PC-3 (cell line): ENCODE measurements at regions not wholly inside any gene's neighbourhood (a gene's known extent, or its start where the extent isn't known, plus 50 kb on each side); places are given as distances from the start of the nearest gene placed in this dataset.

ENCODE experiments used
- ATAC-seq: fragments of 200-7000 bp; cut with Tn5 transposase; 2 replicates; pipeline ENCODE4 v1.9.1; 2020; ENCODE audit warnings: mild to moderate bottlenecking, moderate library complexity
- BruUV-seq: library from RNA; stranded (reverse); fragments of 400-500 nt; replicated peaks from 2 replicates; lab custom pipeline; 2021; lab: Mats Ljungman, UMichigan
- CTCF ChIA-PET: fragments of 300-600 bp; sonication (Branson Sonifier 250); formaldehyde crosslinking; loops from one replicate; lab custom pipeline; 2022; ENCODE audit warnings: antibody characterized with exemption; lab: Charles Lee
- POLR2A ChIA-PET: fragments of 300-600 bp; sonication (Branson Sonifier 250); formaldehyde crosslinking; loops from one replicate; lab custom pipeline; 2022; ENCODE audit warnings: antibody characterized with exemption; ENCODE audit not compliant: unreplicated experiment; lab: Charles Lee
- DNase-seq: peaks from one replicate; pipeline ENCODE4 v3.0.0-alpha.2; 2015
- H2AFZ ChIP-seq: fragments of 300-600 bp; sonication (generic); 2 replicates; pipeline ENCODE4 v1.6.0; 2016; ENCODE audit warnings: antibody characterized with exemption, low read length
- H3F3A ChIP-seq: fragments of 300-600 bp; sonication (generic); one replicate; pipeline ENCODE4 v1.6.0; 2017; ENCODE audit warnings: antibody characterized with exemption, low read length, control low read depth, mild to moderate bottlenecking; ENCODE audit not compliant: unreplicated experiment
- H3K27ac ChIP-seq: fragments of 300-600 bp; sonication (generic); 2 replicates; pipeline ENCODE4 v1.5.1; 2016; ENCODE audit warnings: mild to moderate bottlenecking, low read length
- H3K27me3 ChIP-seq: fragments of 300-600 bp; sonication (generic); 2 replicates; pipeline ENCODE4 v1.6.1; 2016; ENCODE audit warnings: low read length, mixed read lengths
- H3K36me3 ChIP-seq: fragments of 300-600 bp; sonication (generic); 2 replicates; pipeline ENCODE4 v1.6.1; 2016; ENCODE audit warnings: low read depth, mixed run types, low read length, mixed read lengths
- H3K4me1 ChIP-seq: fragments of 300-600 bp; sonication (generic); 2 replicates; pipeline ENCODE4 v1.5.1; 2016; ENCODE audit warnings: low read length; ENCODE audit not compliant: insufficient read depth
- H3K4me2 ChIP-seq: fragments of 300-600 bp; sonication (generic); 2 replicates; pipeline ENCODE4 v1.6.0; 2016; ENCODE audit warnings: low read length
- H3K4me3 ChIP-seq: fragments of 300-600 bp; sonication (generic); 2 replicates; pipeline ENCODE4 v1.5.1; 2016; ENCODE audit warnings: mild to moderate bottlenecking, low read length, mixed read lengths
- H3K79me2 ChIP-seq: fragments of 300-600 bp; sonication (generic); 2 replicates; pipeline ENCODE4 v1.6.1; 2017; ENCODE audit warnings: low read length, mixed read lengths
- H3K9ac ChIP-seq: fragments of 300-600 bp; sonication (generic); 2 replicates; pipeline ENCODE4 v1.6.0; 2016; ENCODE audit warnings: mild to moderate bottlenecking, low read length
- H3K9me2 ChIP-seq: fragments of 300-600 bp; sonication (generic); replicated peaks from 2 replicates; pipeline ENCODE4 v1.6.1; 2016; ENCODE audit warnings: mixed run types, low read length, mixed read lengths
- H3K9me3 ChIP-seq: fragments of 300-600 bp; sonication (generic); 2 replicates; pipeline ENCODE4 v1.6.1; 2016; ENCODE audit warnings: low read length, mixed read lengths
- H4K20me1 ChIP-seq: fragments of 300-600 bp; sonication (generic); 2 replicates; pipeline ENCODE4 v1.6.1; 2016; ENCODE audit warnings: low read length, mixed read lengths
- EZH2 ChIP-seq: fragments of 300-600 bp; sonication (generic); IDR thresholded peaks from one replicate; pipeline ENCODE4 v1.6.1; 2017; ENCODE audit warnings: antibody characterized with exemption, mild to moderate bottlenecking, low read length; ENCODE audit not compliant: unreplicated experiment
- EZH2phosphoT487 ChIP-seq: fragments of 300-600 bp; sonication (generic); IDR thresholded peaks from 2 replicates; pipeline ENCODE4 v1.6.1; 2018; ENCODE audit warnings: mild to moderate bottlenecking, antibody characterized with exemption, low read length, borderline replicate concordance
- intact Hi-C: fragments of 100-400 bp; cut with micrococcal nuclease; formaldehyde crosslinking; loops from 2 replicates; pipeline ENCODE4 v1.9.0; 2023
- TF ChIP-seq, protein P1 (sequence below): fragments of 300-600 bp; sonication (generic); conservative IDR thresholded peaks from 2 replicates; pipeline ENCODE4 v1.5.1; 2017; ENCODE audit warnings: antibody characterized with exemption, low read depth, mild to moderate bottlenecking, low read length

DNA sequence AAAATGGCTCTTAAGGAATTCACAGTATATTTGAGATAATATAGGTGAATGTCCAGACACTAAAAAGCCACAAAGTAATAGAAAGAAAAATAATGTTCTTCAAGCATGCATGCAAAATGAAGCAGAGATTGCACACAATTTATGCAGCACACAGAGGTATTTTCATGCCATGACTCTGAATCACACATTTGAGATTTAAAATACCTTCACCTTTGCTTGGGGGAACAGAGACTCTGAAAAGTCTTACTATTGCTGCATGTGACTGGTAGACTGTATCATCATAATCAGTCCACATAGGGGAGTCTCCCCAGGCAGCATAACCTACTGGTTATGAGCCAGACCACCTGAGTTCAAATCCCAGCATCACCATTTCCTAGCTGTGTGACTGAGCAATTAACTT lies 96.2 kb downstream of the RCN1 start:
- Histone ChIP-seq H3K4me2 (no peak overlapping the region), H3K79me2 (no peaks in the 10 kb centered on the region), H3K9me3 (no peaks in the 10 kb centered on the region), H3K4me3 (no peak overlapping the region), H3K27me3 (peaks cover 63% of the 10 kb centered on the region), H3K9ac (no peak overlapping the region), H2AFZ (no peak overlapping the region), H3K27ac (no peak overlapping the region), H4K20me1 (no peaks in the 10 kb centered on the region), H3K4me1 (no peaks in the 10 kb centered on the region), H3F3A (no peaks in the 10 kb centered on the region), H3K36me3 (no peaks in the 10 kb centered on the region), H3K9me2 (no peaks in the 10 kb centered on the region)
- intact Hi-C loops, result no loop called here
- DNase-seq (no peak), ATAC-seq (no peak)
- TF ChIP-seq, protein P1, sequence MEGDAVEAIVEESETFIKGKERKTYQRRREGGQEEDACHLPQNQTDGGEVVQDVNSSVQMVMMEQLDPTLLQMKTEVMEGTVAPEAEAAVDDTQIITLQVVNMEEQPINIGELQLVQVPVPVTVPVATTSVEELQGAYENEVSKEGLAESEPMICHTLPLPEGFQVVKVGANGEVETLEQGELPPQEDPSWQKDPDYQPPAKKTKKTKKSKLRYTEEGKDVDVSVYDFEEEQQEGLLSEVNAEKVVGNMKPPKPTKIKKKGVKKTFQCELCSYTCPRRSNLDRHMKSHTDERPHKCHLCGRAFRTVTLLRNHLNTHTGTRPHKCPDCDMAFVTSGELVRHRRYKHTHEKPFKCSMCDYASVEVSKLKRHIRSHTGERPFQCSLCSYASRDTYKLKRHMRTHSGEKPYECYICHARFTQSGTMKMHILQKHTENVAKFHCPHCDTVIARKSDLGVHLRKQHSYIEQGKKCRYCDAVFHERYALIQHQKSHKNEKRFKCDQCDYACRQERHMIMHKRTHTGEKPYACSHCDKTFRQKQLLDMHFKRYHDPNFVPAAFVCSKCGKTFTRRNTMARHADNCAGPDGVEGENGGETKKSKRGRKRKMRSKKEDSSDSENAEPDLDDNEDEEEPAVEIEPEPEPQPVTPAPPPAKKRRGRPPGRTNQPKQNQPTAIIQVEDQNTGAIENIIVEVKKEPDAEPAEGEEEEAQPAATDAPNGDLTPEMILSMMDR, result no peak
- TF ChIP-seq EZH2 (no peak), EZH2phosphoT487 (no peak)
- no TSS peak for BruUV-seq
- ChIA-PET POLR2A (no interaction called here), CTCF (no interaction called here)

DNA sequence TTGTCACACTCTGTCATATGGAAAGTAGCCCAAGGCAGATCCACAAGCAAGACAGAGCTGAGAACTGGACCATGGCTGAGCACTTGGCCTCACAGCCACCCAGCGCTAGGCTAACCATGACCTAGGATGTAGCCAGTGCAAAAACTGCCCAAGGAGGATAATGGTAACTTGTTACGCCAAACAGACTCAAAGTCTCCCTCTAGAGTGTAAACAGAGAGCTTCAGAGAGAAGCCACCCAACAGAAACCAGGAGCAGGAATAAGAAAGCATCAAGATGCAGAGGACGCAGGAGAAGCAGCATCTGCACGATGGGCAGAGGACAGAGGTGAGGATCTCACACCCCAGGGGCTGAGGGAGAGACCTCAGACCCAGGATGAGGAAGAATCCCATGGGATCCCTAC lies 97.9 kb downstream of the RCN1 start:
- Histone ChIP-seq H3K9ac (no peak overlapping the region), H3F3A (no peaks in the 10 kb centered on the region), H3K9me2 (no peaks in the 10 kb centered on the region), H3K27me3 (peaks cover 61% of the 10 kb centered on the region), H3K4me1 (no peaks in the 10 kb centered on the region), H3K36me3 (no peaks in the 10 kb centered on the region), H3K79me2 (no peaks in the 10 kb centered on the region), H3K27ac (no peak overlapping the region), H3K4me3 (no peak overlapping the region), H4K20me1 (no peaks in the 10 kb centered on the region), H3K4me2 (no peak overlapping the region), H3K9me3 (no peaks in the 10 kb centered on the region), H2AFZ (no peak overlapping the region)
- intact Hi-C loops, result no loop called here
- TF ChIP-seq EZH2phosphoT487, result no peak
- TF ChIP-seq EZH2, result no peak
- TF ChIP-seq, protein P1, result peak; percentile 41
- ChIA-PET CTCF (no interaction called here), POLR2A (no interaction called here)
- no peak for DNase-seq
- ATAC-seq, result no peak; the same call in 1 of the 2 replicates
- BruUV-seq, result no TSS peak

DNA sequence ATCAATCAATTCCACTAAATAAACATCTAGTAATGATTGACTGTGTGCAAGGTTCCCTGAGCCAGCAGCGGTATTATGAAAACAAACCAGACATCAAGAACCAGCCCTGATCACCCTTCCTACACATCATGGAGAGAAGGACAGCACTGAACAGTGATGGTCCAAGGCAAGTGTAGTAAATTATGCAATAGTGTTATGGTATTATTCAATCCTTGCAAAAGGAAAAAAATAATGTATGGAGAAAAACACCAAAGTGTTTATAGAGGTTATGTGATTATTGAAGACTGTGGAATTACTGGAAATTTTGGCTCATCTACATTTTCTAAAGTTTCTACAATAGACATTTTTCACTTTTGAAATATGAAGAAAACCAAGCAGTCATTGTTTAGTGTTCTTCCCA lies 105.3 kb downstream of the RCN1 start:
- TF ChIP-seq EZH2 (no peak), EZH2phosphoT487 (no peak)
- TF ChIP-seq, protein P1, result no peak
- H3K4me1 ChIP-seq, result no peaks in the 10 kb centered on the region
- intact Hi-C loops, result no loop called here
- H3K27me3 ChIP-seq, result peaks cover 57% of the 10 kb centered on the region
- POLR2A ChIA-PET, result no interaction called here
- no peak overlapping the region for H3K27ac ChIP-seq
- H3K9ac ChIP-seq, result no peak overlapping the region
- H3K9me2 ChIP-seq, result no peaks in the 10 kb centered on the region
- no peak overlapping the region for H3K4me3 ChIP-seq
- H3F3A ChIP-seq, result no peaks in the 10 kb centered on the region
- no peak overlapping the region for H3K4me2 ChIP-seq
- ATAC-seq (no peak), DNase-seq (no peak)
- no TSS peak for BruUV-seq
- H3K9me3 ChIP-seq, result no peaks in the 10 kb centered on the region
- CTCF ChIA-PET, result no interaction called here
- H2AFZ ChIP-seq, result no peak overlapping the region
- no peaks in the 10 kb centered on the region for H3K36me3 ChIP-seq
- H4K20me1 ChIP-seq, result no peaks in the 10 kb centered on the region
- no peaks in the 10 kb centered on the region for H3K79me2 ChIP-seq
